ENCODE measurements at regions not wholly inside any gene's neighbourhood (a gene's known extent, or its start where the extent isn't known, plus 50 kb on each side); places are given as distances from the start of the nearest gene placed in this dataset.
"Not testable (repeated sequence)": the region's sequence is repeated elsewhere in the genome, so short reads cannot be mapped to it uniquely, and the experiment has no call there.

GRCh38 chr10:2038036-2038435, 300.7 kb upstream of the ADARB2 start:
- intact Hi-C loops (cut with micrococcal nuclease) = loop anchor here (5.0 kb wide), 1 partner anchor 101 kb away; no protein-coding TSS in a partner anchor
- no peaks in the 10 kb centered on the region for H3K36me3 Mint-ChIP-seq (ENCODE audit: low read depth)

GRCh38 chr10:2037246-2037645, 299.9 kb upstream of the ADARB2 start:
- no peak overlapping the region for H3K27ac Mint-ChIP-seq
- DNase-seq (ENCODE audit: low spot score) = no peak
- no peak overlapping the region for H3K4me3 Mint-ChIP-seq (ENCODE audit: low read depth)
- H3K36me3 Mint-ChIP-seq (ENCODE audit: low read depth) = no peaks in the 10 kb centered on the region
- intact Hi-C loops (cut with micrococcal nuclease) = loop anchor here (5.0 kb wide), 1 partner anchor 100 kb away; no protein-coding TSS in a partner anchor
- no peaks in the 10 kb centered on the region for H3K4me1 Mint-ChIP-seq (ENCODE audit: low read depth)
- peaks cover 11% of the 10 kb centered on the region for H3K9me3 Mint-ChIP-seq
- H3K27me3 Mint-ChIP-seq (ENCODE audit: low read depth) = no peaks in the 10 kb centered on the region

More at GRCh38 chr10:2038036-2038435, 300.7 kb upstream of the ADARB2 start:
- Mint-ChIP-seq H3K9me3 (peaks cover 11% of the 10 kb centered on the region), H3K4me1 (ENCODE audit: low read depth) (no peaks in the 10 kb centered on the region), H3K27me3 (ENCODE audit: low read depth) (no peaks in the 10 kb centered on the region), H3K27ac (no peak overlapping the region), H3K4me3 (ENCODE audit: low read depth) (no peak overlapping the region)
- no peak for DNase-seq (ENCODE audit: low spot score)

- intact Hi-C loops (cut with micrococcal nuclease) = loop anchor here (5.0 kb wide), 1 partner anchor 99 kb away; no protein-coding TSS in a partner anchor
- H3K4me1 Mint-ChIP-seq (ENCODE audit: low read depth) = no peaks in the 10 kb centered on the region
- no peak overlapping the region for H3K4me3 Mint-ChIP-seq (ENCODE audit: low read depth)
- peaks cover 11% of the 10 kb centered on the region for H3K9me3 Mint-ChIP-seq
- no peak overlapping the region for H3K27ac Mint-ChIP-seq
- DNase-seq (ENCODE audit: low spot score) = no peak
- H3K36me3 Mint-ChIP-seq (ENCODE audit: low read depth) = no peaks in the 10 kb centered on the region
- no peaks in the 10 kb centered on the region for H3K27me3 Mint-ChIP-seq (ENCODE audit: low read depth)
These were observed 298.9 kb upstream of the ADARB2 start for GRCh38 chr10:2036209-2036608.

- no peak for DNase-seq (ENCODE audit: low spot score)
- Mint-ChIP-seq H3K27me3 (ENCODE audit: low read depth) (no peaks in the 10 kb centered on the region), H3K27ac (no peak overlapping the region), H3K9me3 (peaks cover 2% of the 10 kb centered on the region), H3K4me3 (ENCODE audit: low read depth) (no peak overlapping the region), H3K36me3 (ENCODE audit: low read depth) (no peaks in the 10 kb centered on the region), H3K4me1 (ENCODE audit: low read depth) (peaks cover 2% of the 10 kb centered on the region)
- intact Hi-C loops (cut with micrococcal nuclease) = no loop called here
These were observed 292.7 kb upstream of the ADARB2 start for GRCh38 chr10:2030046-2030445.

DNA sequence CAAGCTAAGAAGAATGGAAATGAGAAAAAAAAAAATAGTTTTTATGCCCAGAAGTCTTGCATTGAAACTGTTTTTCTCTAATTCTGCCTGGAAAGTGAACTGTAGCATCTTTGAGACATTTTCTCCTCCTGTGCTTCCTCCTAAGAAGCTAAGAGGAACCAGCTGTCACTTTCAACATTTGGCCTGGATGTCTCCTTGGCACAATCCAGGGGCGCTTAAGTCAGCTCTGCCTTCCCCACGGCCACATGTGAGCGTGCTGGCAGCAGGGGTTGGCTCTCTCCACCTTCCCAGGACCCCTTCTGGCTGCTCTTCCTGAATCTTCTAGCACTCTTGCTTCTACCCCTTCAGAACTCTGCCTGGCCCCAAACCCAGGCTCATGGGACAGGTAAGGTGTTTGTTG, 289.6 kb upstream of the ADARB2 start:
- intact Hi-C loops (cut with micrococcal nuclease) = no loop called here
- DNase-seq (ENCODE audit: low spot score) = no peak
- Mint-ChIP-seq H3K9me3 (no peaks in the 10 kb centered on the region), H3K36me3 (ENCODE audit: low read depth) (no peaks in the 10 kb centered on the region), H3K4me3 (ENCODE audit: low read depth) (no peak overlapping the region), H3K27me3 (ENCODE audit: low read depth) (no peaks in the 10 kb centered on the region), H3K27ac (no peak overlapping the region), H3K4me1 (ENCODE audit: low read depth) (peaks cover 2% of the 10 kb centered on the region)

GRCh38 chr10:2024750-2025149, 287.4 kb upstream of the ADARB2 start:
- not testable (repeated sequence) for H3K4me1 Mint-ChIP-seq (ENCODE audit: low read depth); H3K4me3 Mint-ChIP-seq (ENCODE audit: low read depth); H3K27me3 Mint-ChIP-seq (ENCODE audit: low read depth)

DNA sequence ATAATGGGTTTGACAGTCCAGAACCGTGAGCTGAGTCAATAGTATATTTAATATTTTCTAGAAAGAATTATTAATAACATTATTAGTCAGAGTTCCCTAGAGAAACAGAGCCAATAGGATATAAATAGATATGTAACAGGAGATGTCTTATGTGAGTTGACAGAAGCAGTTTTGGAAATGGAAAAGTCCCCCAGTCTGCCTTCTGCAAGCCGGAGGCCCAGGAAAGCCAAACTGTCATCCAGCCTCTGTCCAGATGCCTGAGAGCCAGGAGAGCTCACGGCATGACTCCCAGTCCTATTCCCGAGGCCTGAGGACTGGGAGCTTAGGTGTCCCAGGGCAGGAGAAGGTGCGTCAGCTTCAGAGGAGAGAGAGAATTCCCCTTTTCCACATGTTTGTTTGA, 286.4 kb upstream of the ADARB2 start:
- H3K27ac Mint-ChIP-seq = no peak overlapping the region
- DNase-seq (ENCODE audit: low spot score) = no peak
- no peaks in the 10 kb centered on the region for H3K4me1 Mint-ChIP-seq (ENCODE audit: low read depth)
- H3K9me3 Mint-ChIP-seq = no peaks in the 10 kb centered on the region
- H3K36me3 Mint-ChIP-seq (ENCODE audit: low read depth) = no peaks in the 10 kb centered on the region
- intact Hi-C loops (cut with micrococcal nuclease) = no loop called here
- H3K27me3 Mint-ChIP-seq (ENCODE audit: low read depth) = no peaks in the 10 kb centered on the region
- H3K4me3 Mint-ChIP-seq (ENCODE audit: low read depth) = no peak overlapping the region

More at GRCh38 chr10:2024750-2025149, 287.4 kb upstream of the ADARB2 start:
- DNase-seq (ENCODE audit: low spot score); H3K9me3 Mint-ChIP-seq; H3K36me3 Mint-ChIP-seq (ENCODE audit: low read depth); H3K27ac Mint-ChIP-seq; intact Hi-C loops (cut with micrococcal nuclease): not testable (repeated sequence)

DNA sequence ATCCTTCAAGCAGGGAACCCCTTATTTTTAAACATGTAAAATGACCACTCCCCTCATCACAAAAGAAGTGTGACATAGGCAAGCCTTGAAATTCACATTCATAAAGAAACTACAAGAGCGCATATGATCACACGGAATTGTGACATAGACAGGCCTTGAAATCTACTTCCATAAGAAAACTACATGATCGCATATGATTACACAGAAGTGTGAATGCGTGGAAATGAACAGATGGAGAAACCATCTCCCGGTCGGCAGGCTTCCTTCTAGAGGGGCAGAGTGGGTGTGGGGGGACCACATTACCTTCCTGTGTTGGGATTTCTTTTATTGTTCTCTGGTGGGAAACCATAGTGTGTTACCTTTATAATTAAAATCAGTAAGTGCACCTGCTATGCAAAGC, 285.1 kb upstream of the ADARB2 start:
- no peak overlapping the region for H3K27ac Mint-ChIP-seq
- H3K27me3 Mint-ChIP-seq (ENCODE audit: low read depth) = no peaks in the 10 kb centered on the region
- no peak for DNase-seq (ENCODE audit: low spot score)
- no peaks in the 10 kb centered on the region for H3K4me1 Mint-ChIP-seq (ENCODE audit: low read depth)
- H3K36me3 Mint-ChIP-seq (ENCODE audit: low read depth) = no peaks in the 10 kb centered on the region
- H3K4me3 Mint-ChIP-seq (ENCODE audit: low read depth) = no peak overlapping the region
- H3K9me3 Mint-ChIP-seq = no peaks in the 10 kb centered on the region
- intact Hi-C loops (cut with micrococcal nuclease) = no loop called here

- intact Hi-C loops (cut with micrococcal nuclease) = no loop called here
- H3K4me3 Mint-ChIP-seq (ENCODE audit: low read depth) = no peak overlapping the region
These were observed 283.5 kb upstream of the ADARB2 start for GRCh38 chr10:2020836-2021235.

DNA sequence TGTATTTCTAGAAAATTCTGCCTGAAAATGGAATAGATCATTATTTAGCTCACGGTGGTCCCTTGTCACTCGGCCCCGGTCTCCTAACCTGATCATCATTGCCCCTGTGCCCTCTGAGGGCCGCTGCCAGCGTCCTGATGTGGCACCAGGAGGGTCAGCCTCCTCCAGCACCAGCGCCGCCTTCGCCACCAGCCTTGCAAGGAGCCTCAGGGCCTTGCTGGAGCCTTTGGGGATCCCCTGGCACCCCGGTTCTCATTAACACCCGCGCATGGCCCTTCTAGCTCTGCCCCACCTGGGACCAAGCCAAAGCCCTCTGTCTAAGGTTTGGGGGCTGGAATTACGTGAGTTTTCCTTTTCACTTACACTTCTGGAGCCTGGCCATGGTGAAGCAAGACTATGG, 282.5 kb upstream of the ADARB2 start:
- Mint-ChIP-seq H3K27me3 (ENCODE audit: low read depth) (no peaks in the 10 kb centered on the region), H3K4me1 (ENCODE audit: low read depth) (no peaks in the 10 kb centered on the region), H3K36me3 (ENCODE audit: low read depth) (no peaks in the 10 kb centered on the region), H3K4me3 (ENCODE audit: low read depth) (no peak overlapping the region), H3K9me3 (no peaks in the 10 kb centered on the region), H3K27ac (no peak overlapping the region)
- DNase-seq (ENCODE audit: low spot score) = no peak
- intact Hi-C loops (cut with micrococcal nuclease) = no loop called here

More at GRCh38 chr10:2020836-2021235, 283.5 kb upstream of the ADARB2 start:
- H3K9me3 Mint-ChIP-seq = no peaks in the 10 kb centered on the region
- no peaks in the 10 kb centered on the region for H3K4me1 Mint-ChIP-seq (ENCODE audit: low read depth)
- DNase-seq (ENCODE audit: low spot score) = no peak
- no peak overlapping the region for H3K27ac Mint-ChIP-seq
- no peaks in the 10 kb centered on the region for H3K27me3 Mint-ChIP-seq (ENCODE audit: low read depth)
- H3K36me3 Mint-ChIP-seq (ENCODE audit: low read depth) = no peaks in the 10 kb centered on the region

DNA sequence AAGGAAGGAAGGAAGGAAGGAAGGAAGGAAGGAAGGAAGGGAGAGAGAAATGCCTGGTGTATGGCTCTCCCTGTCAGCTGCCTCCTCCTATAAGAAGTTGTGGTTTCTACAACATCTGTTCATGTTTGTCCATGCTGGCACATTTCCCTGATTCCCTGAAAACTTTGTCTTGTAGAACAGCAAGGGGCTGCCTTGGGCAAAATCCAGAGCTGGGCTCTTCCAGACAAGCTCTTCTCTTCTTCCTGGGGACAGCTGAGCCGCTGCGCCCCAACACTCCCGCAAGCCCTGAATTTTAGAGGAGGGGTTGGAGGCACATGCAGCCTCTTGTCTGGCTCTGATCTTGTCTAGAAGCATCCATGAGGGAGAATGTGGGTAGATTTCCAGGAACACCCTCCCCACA, 282.0 kb upstream of the ADARB2 start:
- Mint-ChIP-seq H3K4me1 (ENCODE audit: low read depth) (no peaks in the 10 kb centered on the region), H3K36me3 (ENCODE audit: low read depth) (no peaks in the 10 kb centered on the region), H3K27ac (no peak overlapping the region), H3K9me3 (no peaks in the 10 kb centered on the region), H3K27me3 (ENCODE audit: low read depth) (no peaks in the 10 kb centered on the region), H3K4me3 (ENCODE audit: low read depth) (no peak overlapping the region)
- DNase-seq (ENCODE audit: low spot score) = no peak
- intact Hi-C loops (cut with micrococcal nuclease) = no loop called here

- DNase-seq (ENCODE audit: low spot score) = no peak
- intact Hi-C loops (cut with micrococcal nuclease) = no loop called here
These were observed 277.2 kb upstream of the ADARB2 start for GRCh38 chr10:2014541-2014940.

GRCh38 chr10:2012209-2012608, 274.9 kb upstream of the ADARB2 start:
- no peaks in the 10 kb centered on the region for H3K36me3 Mint-ChIP-seq (ENCODE audit: low read depth)
- H3K4me1 Mint-ChIP-seq (ENCODE audit: low read depth) = no peaks in the 10 kb centered on the region
- H3K27ac Mint-ChIP-seq = no peak overlapping the region
- H3K27me3 Mint-ChIP-seq (ENCODE audit: low read depth) = no peaks in the 10 kb centered on the region
- no peak for DNase-seq (ENCODE audit: low spot score)
- no peaks in the 10 kb centered on the region for H3K9me3 Mint-ChIP-seq
- no peak overlapping the region for H3K4me3 Mint-ChIP-seq (ENCODE audit: low read depth)
- intact Hi-C loops (cut with micrococcal nuclease) = no loop called here

More at GRCh38 chr10:2014541-2014940, 277.2 kb upstream of the ADARB2 start:
- Mint-ChIP-seq H3K9me3 (no peaks in the 10 kb centered on the region), H3K36me3 (ENCODE audit: low read depth) (no peaks in the 10 kb centered on the region), H3K27me3 (ENCODE audit: low read depth) (no peaks in the 10 kb centered on the region), H3K27ac (no peak overlapping the region), H3K4me3 (ENCODE audit: low read depth) (no peak overlapping the region), H3K4me1 (ENCODE audit: low read depth) (no peaks in the 10 kb centered on the region)

DNA sequence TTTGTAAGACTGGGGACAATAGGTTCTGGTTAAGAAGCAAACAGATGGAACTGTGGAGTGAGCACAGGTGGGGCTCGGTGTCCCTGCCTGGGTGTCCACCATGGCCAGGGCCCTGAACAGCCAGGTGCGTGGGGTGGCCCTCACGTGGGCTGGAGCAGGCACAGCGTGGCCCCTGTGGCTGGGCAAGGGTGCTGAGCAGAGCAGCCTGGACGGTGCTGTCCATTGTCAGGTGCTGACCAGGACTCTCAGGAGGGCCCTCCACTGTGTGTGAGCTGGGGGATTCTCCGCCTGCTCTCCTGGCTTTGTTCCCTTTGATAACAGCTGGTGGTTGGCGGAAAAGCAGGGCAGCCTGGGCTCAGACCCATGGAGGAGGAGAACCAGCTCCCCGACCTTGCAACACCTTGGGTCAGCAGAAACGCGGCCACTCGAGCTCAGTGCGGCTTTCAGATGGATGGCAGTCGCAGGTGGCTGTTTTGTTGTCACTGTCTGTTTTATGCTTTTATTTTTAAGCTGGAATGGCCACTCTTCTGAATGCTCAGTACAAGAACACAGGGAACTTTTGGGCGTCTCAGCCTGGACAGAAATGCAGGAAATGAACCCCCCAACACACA, 273.9 kb upstream of the ADARB2 start:
- Mint-ChIP-seq H3K27me3 (ENCODE audit: low read depth) (no peaks in the 10 kb centered on the region), H3K4me1 (ENCODE audit: low read depth) (no peaks in the 10 kb centered on the region), H3K4me3 (ENCODE audit: low read depth) (no peak overlapping the region), H3K36me3 (ENCODE audit: low read depth) (no peaks in the 10 kb centered on the region), H3K27ac (no peak overlapping the region), H3K9me3 (no peaks in the 10 kb centered on the region)
- no peak for DNase-seq (ENCODE audit: low spot score)
- intact Hi-C loops (cut with micrococcal nuclease) = no loop called here
